ENCODE measurements at regions not wholly inside any gene's neighbourhood (a gene's known extent, or its start where the extent isn't known, plus 50 kb on each side); places are given as distances from the start of the nearest gene placed in this dataset.

GRCh38 chr1:103190766-103191165 lies 82.4 kb upstream of the COL11A1 start:
- no peak for DNase-seq (ENCODE audit: low read depth)
- TF ChIP-seq, protein P1, sequence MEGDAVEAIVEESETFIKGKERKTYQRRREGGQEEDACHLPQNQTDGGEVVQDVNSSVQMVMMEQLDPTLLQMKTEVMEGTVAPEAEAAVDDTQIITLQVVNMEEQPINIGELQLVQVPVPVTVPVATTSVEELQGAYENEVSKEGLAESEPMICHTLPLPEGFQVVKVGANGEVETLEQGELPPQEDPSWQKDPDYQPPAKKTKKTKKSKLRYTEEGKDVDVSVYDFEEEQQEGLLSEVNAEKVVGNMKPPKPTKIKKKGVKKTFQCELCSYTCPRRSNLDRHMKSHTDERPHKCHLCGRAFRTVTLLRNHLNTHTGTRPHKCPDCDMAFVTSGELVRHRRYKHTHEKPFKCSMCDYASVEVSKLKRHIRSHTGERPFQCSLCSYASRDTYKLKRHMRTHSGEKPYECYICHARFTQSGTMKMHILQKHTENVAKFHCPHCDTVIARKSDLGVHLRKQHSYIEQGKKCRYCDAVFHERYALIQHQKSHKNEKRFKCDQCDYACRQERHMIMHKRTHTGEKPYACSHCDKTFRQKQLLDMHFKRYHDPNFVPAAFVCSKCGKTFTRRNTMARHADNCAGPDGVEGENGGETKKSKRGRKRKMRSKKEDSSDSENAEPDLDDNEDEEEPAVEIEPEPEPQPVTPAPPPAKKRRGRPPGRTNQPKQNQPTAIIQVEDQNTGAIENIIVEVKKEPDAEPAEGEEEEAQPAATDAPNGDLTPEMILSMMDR (IDR thresholded peaks at IDR 0.05; ENCODE audit: low read depth, low read length, missing control alignments) = no peak
- H3K4me3 ChIP-seq (ENCODE audit: low read depth, low read length) = no peak overlapping the region

DNA sequence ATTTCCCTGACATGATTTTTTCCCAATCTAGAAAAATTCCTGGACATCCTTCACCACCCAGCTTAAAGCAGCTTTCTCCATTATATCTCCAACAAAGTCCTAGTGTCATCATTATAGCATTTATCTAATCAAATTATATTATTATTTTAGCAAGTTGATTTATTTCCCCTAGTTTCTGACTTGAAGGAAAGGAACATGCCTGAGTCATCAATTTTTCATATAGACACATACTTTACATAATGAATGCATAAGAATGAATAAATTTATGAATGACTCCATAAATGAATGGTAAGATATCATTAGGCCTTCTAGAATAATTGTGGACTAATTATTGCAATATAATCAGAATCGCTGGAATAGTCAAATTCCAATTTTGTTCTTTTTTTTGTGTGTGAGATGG lies 79.4 kb upstream of the COL11A1 start:
- DNase-seq (ENCODE audit: low read depth) = no peak
- TF ChIP-seq, protein P1 (IDR thresholded peaks at IDR 0.05; ENCODE audit: low read depth, low read length, missing control alignments) = no peak

DNA sequence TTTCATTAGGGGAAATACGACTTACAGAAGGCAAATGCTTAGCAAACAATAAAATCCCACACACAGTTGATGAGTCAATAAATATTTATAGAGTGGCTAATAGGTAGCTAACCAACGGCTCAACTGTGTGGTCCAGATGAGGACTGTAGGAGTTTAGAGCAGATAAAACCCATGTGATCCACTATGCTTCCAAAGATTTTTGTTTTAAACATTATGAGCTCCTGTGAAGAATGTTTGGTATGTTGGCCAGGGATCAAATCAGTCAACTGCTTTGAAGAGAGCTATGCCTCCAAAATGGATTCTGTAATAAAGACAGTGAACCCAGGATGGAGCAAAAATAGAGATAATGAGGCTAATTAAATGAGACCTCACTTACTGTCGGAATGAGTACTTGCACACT lies 72.3 kb upstream of the COL11A1 start:
- DNase-seq (ENCODE audit: low read depth) = no peak
- TF ChIP-seq, protein P1 (IDR thresholded peaks at IDR 0.05; ENCODE audit: low read depth, low read length, missing control alignments) = no peak
- H3K4me3 ChIP-seq (ENCODE audit: low read depth, low read length) = no peak overlapping the region

More for the DNA sequence above, 79.4 kb upstream of the COL11A1 start:
- no peak overlapping the region for H3K4me3 ChIP-seq (ENCODE audit: low read depth, low read length)

- DNase-seq (ENCODE audit: low read depth) = no peak
- no peak overlapping the region for H3K4me3 ChIP-seq (ENCODE audit: low read depth, low read length)
- TF ChIP-seq, protein P1 (IDR thresholded peaks at IDR 0.05; ENCODE audit: low read depth, low read length, missing control alignments) = no peak
Observed at GRCh38 chr1:103177108-103177775, 68.9 kb upstream of the COL11A1 start.

DNA sequence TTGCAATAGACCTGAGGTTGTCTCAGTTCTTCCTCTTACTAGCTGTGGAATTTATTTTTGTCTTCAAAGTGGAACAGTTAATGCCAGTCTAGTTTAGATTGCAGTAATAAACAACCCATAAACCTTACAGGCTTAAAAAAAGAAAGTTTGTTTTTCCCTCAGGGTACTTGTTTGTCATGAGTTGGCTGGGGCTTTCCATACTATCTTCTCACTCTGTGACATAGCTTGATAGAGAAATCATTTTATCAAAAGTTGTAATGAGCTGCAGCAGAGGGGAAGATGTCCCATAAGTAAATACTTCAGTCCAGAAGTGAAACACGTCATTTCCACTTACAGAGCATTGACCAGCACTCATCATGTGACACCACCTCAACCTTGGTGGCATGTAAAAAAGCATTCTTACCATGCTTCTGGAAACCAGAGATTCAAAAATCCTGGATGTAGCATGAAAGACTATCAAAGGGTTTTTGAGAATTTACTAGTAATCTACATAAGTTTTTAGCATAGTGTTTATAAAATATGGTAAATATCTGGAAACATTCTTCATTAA lies 62.8 kb upstream of the COL11A1 start:
- TF ChIP-seq, protein P1 (IDR thresholded peaks at IDR 0.05; ENCODE audit: low read depth, low read length, missing control alignments) = no peak
- DNase-seq (ENCODE audit: low read depth) = no peak

GRCh38 chr1:103170609-103171008 lies 62.3 kb upstream of the COL11A1 start:
- DNase-seq (ENCODE audit: low read depth) = no peak
- TF ChIP-seq, protein P1 (IDR thresholded peaks at IDR 0.05; ENCODE audit: low read depth, low read length, missing control alignments) = no peak
- H3K4me3 ChIP-seq (ENCODE audit: low read depth, low read length) = no peak overlapping the region

More for the DNA sequence above, 62.8 kb upstream of the COL11A1 start:
- H3K4me3 ChIP-seq (ENCODE audit: low read depth, low read length) = no peak overlapping the region

DNA sequence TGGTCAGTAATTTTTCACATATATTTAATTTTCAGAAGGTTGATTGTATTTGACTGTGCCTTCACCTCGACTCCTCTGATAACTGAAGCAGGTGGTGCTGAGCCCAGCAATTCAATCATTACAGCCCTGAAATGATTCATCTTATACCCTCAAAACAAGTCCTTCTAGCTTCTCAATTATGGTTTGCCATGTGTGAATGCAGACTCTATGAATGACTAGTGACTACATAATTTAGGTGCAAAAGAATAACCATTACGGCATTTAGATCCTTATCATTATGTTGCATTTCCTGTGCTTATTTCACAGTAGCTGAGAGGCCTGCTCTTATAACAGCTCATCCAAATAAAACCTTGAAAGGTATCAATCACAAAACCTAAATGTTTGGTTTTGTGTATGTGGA lies 54.0 kb upstream of the COL11A1 start:
- H3K4me3 ChIP-seq (ENCODE audit: low read depth, low read length) = no peak overlapping the region
- TF ChIP-seq, protein P1 (IDR thresholded peaks at IDR 0.05; ENCODE audit: low read depth, low read length, missing control alignments) = no peak
- no peak for DNase-seq (ENCODE audit: low read depth)

Measured in GM12864 (cell line).